Endothelial cell (in vitro differentiated cells): ENCODE measurements at regions not wholly inside any gene's neighbourhood (a gene's known extent, or its start where the extent isn't known, plus 50 kb on each side); places are given as distances from the start of the nearest gene placed in this dataset.
"Not testable (repeated sequence)": the region's sequence is repeated elsewhere in the genome, so short reads cannot be mapped to it uniquely, and the experiment has no call there.

ENCODE experiments used
- DNase-seq: peaks from one replicate; pipeline ENCODE4 v3.0.0; 2021; ENCODE audit warnings: low spot score
- H3K27ac Mint-ChIP-seq: one replicate; pipeline ENCODE4 v1.8.0; 2021; ENCODE audit warnings: mixed read lengths, inconsistent platforms; ENCODE audit not compliant: unreplicated experiment
- H3K27me3 Mint-ChIP-seq: one replicate; pipeline ENCODE4 v1.8.0; 2021; ENCODE audit warnings: mild to moderate bottlenecking, moderate library complexity, mixed read lengths, inconsistent platforms; ENCODE audit not compliant: unreplicated experiment
- H3K36me3 Mint-ChIP-seq: one replicate; pipeline ENCODE4 v1.8.0; 2021; ENCODE audit warnings: mild to moderate bottlenecking, low read depth, mixed read lengths, inconsistent platforms; ENCODE audit not compliant: unreplicated experiment
- H3K4me1 Mint-ChIP-seq: one replicate; pipeline ENCODE4 v1.8.0; 2021; ENCODE audit warnings: mild to moderate bottlenecking, mixed read lengths, inconsistent platforms; ENCODE audit not compliant: unreplicated experiment
- H3K4me3 Mint-ChIP-seq: one replicate; pipeline ENCODE4 v1.8.0; 2021; ENCODE audit warnings: mild to moderate bottlenecking, mixed read lengths, inconsistent platforms; ENCODE audit not compliant: unreplicated experiment
- H3K9me3 Mint-ChIP-seq: one replicate; pipeline ENCODE4 v1.8.0; 2021; ENCODE audit warnings: mixed read lengths, inconsistent platforms; ENCODE audit not compliant: unreplicated experiment

DNA sequence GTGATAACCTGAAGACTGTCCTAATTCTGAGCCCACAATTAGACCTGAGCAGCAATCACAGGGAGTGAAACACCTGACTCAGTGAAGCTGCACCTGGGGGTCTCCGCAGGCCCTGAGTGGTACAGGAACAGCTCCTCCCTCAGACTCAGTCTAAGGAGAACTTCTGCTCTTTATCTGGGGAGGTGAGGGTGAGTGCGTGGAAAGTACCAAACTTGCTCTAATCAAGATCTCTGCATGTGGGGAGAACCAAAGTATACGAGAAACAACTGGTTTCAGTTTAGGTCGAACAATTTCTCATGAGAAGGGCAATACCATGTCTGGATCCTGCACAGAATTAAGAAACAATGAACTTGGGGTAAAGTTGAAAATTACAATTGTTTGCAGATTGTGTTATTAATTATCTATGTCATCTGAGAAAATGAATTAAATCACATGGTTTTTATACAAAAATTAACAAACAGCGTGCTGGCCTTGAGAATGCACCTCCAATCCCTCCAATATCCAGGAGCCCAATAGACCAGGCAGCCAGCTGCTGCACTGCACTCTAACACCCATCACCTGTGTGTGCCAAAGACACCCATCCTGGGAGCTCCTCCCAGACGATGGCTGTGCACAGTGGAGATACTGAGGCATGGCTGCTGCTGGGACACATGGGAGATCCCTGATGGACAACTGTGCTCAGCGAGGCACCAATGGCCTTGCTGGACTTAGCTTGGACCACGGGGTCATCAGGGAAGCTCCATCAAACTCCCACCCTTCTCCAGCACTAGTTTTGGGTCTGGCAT is 828.8 kb downstream of the TMEM121 start:
- not testable (repeated sequence) for DNase-seq, H3K36me3 Mint-ChIP-seq, H3K27ac Mint-ChIP-seq, H3K4me3 Mint-ChIP-seq, H3K4me1 Mint-ChIP-seq, H3K27me3 Mint-ChIP-seq
- peaks cover 35% of the 10 kb centered on the region for H3K9me3 Mint-ChIP-seq

DNA sequence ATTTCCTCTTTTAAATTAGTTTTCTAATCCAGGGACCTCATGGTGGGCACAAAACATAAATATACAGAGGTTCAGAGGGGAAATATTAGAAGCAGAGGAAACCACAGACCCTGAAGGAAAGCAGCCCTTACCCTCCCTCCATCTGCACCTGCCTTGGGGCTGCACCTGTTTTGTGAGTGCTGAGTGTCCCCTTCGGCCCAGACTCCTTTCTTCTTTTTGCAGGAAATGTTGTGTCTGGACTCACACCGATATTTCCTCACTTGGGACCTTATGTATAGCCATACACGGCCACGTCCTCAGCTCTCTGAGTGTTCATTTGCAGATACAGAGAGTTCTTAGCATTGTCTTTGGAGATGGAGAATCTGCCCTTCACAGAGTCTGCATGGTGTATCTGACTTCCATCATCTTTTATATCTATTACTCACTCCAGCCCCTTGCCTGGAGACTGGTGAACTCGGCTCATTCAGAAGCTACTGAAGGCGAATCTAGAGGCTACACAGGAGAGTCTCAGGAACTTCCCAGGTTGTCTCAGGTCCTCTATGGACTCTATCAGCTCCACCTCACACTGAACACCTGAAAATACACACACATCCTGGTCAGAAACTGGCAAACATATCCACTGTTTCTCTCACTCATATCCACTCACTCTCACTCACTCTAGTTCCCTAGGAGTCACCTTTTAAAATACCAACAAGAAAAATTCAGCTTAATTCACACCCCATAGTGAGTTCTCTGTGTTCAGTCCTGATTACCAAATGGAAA is 829.7 kb downstream of the TMEM121 start:
- not testable (repeated sequence) for H3K4me3 Mint-ChIP-seq, H3K27me3 Mint-ChIP-seq, H3K4me1 Mint-ChIP-seq, H3K36me3 Mint-ChIP-seq, DNase-seq, H3K27ac Mint-ChIP-seq
- peaks cover 28% of the 10 kb centered on the region for H3K9me3 Mint-ChIP-seq

DNA sequence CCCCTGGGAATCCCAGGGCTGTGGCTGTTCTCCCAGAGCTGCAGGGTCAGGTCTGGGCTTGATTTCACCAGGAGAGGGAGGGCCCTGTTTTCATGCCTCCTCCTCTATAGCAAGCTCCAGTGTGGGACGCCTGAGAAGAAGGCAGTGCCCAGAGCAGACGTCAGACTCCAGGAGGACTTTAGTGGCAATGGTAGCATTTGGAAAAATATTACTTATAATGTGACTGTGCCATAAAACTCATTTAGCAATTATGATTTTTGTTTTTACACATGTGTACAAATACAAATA is 830.2 kb downstream of the TMEM121 start:
- DNase-seq, H3K27ac Mint-ChIP-seq, H3K27me3 Mint-ChIP-seq, H3K36me3 Mint-ChIP-seq, H3K4me1 Mint-ChIP-seq, H3K4me3 Mint-ChIP-seq: not testable (repeated sequence)
- peaks cover 26% of the 10 kb centered on the region for H3K9me3 Mint-ChIP-seq

DNA sequence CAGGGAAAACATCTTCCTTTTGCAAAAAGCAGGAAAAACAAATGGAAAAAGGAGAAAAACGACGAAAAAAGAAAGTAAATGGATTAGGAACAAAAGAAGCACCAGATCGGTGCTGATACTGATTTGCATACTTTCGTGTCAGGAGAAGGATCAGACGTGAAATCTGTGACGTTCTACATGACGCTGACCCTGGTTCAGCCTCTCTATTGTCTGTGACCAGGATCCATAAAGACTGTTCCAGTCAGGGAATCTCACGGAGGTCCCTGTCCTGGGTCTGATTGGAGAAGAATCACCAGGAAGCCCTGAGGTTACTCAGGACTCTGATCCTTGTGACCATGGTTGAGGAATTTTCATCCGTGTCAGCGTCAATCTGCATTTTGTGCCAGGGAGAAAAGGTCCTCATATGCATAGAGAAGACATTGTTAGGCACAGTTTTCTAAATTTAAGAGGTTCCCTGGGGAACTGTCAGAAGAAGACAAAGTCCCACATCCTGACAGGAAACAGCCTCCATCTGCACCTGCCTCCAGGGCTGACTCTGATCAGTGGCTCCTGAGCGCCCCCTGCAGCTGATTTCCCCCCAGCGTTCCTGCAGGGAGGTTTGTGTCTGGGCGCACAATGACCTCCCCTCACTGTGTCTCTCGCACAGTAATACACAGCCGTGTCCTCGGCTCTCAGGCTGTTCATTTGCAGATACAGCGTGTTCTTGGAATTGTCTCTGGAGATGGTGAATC is 832.9 kb downstream of the TMEM121 start:
- not testable (repeated sequence) for H3K27me3 Mint-ChIP-seq, DNase-seq, H3K36me3 Mint-ChIP-seq, H3K4me1 Mint-ChIP-seq, H3K27ac Mint-ChIP-seq, H3K4me3 Mint-ChIP-seq
- peaks cover 14% of the 10 kb centered on the region for H3K9me3 Mint-ChIP-seq

DNA sequence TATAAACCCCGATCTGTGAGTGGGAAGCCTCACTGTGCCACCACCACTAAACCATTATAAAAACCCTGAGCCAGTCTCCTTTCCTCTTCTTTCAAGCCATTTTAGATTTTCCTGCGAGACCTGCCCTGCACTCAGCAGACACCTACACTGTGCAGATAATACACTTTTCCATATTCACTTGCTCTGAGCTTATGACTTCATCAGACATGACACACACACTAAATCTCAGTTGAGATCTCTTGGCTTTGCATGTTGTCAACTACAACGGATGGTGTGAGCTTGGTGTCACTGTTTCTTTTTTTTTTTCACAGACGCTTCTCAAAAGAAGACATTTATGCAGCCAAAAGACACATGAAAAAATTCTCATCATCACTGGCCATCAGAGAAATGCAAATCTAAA is 839.0 kb downstream of the TMEM121 start:
- not testable (repeated sequence) for H3K27me3 Mint-ChIP-seq, H3K36me3 Mint-ChIP-seq, DNase-seq, H3K4me1 Mint-ChIP-seq, H3K4me3 Mint-ChIP-seq, H3K27ac Mint-ChIP-seq
- peaks cover 27% of the 10 kb centered on the region for H3K9me3 Mint-ChIP-seq

DNA sequence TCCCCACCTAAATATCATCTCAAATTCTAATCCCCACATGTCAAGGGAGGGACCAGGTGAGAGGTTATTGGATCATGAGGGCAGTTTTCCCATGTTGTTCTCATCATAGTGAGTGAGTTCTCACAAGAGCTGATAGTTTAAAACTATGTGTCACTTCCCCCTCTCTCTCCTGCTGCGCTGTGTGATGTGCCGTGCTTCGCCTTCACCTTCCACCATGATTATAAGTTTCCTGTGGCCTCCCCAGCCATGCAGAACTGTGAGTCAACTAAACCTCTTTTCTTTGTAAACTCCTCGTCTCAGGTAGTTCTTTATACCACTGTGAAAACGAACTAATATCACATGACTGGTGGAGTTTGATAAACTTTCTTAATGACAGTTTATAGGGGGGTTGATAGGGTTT is 839.5 kb downstream of the TMEM121 start:
- not testable (repeated sequence) for H3K4me1 Mint-ChIP-seq, DNase-seq, H3K27me3 Mint-ChIP-seq, H3K27ac Mint-ChIP-seq, H3K4me3 Mint-ChIP-seq, H3K36me3 Mint-ChIP-seq
- H3K9me3 Mint-ChIP-seq: peaks cover 31% of the 10 kb centered on the region

- not testable (repeated sequence) for H3K27ac Mint-ChIP-seq, H3K27me3 Mint-ChIP-seq, DNase-seq, H3K36me3 Mint-ChIP-seq, H3K4me1 Mint-ChIP-seq, H3K4me3 Mint-ChIP-seq
- H3K9me3 Mint-ChIP-seq: peaks cover 34% of the 10 kb centered on the region
Observed at GRCh38 chr14:106366971-106367370, 840.6 kb downstream of the TMEM121 start.

DNA sequence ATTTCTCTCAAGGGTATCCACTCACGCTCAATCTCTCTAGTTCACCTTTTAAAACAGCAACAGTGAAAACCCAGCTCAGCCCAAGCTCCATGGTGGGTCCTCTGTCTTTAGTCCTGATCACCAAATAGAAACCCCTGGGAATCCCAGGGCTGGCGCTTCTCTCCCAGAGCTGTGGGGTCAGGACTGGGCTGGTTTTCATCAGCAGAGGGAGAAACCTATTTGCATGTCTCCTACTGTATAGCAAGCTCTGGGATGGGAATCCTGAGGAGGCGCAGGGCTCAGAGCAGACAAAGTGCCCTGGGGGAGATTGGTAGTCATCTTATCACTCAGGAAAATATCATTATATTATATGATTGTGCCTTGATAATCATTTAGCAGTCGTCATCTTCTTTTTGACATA is 843.1 kb downstream of the TMEM121 start:
- Mint-ChIP-seq H3K9me3 (peaks cover 47% of the 10 kb centered on the region), H3K36me3 (peaks cover 11% of the 10 kb centered on the region)
- H3K4me1 Mint-ChIP-seq, H3K27me3 Mint-ChIP-seq, H3K4me3 Mint-ChIP-seq, DNase-seq, H3K27ac Mint-ChIP-seq: not testable (repeated sequence)
